DMS53 (cell line): ENCODE measurements at regions not wholly inside any gene's neighbourhood (a gene's known extent, or its start where the extent isn't known, plus 50 kb on each side); places are given as distances from the start of the nearest gene placed in this dataset.

Experiments
- DNase-seq: peaks from one replicate; lab custom pipeline; 2025; lab: John Stamatoyannopoulos, UW

- DNase-seq: no peak
These were observed 469.6 kb upstream of the FZD8 start for GRCh38 chr10:36111676-36112075.

- DNase-seq: no peak
These were observed 468.0 kb upstream of the FZD8 start for GRCh38 chr10:36110097-36110496.

GRCh38 chr10:36109399-36110023 lies 467.4 kb upstream of the FZD8 start:
- DNase-seq: no peak

- no peak for DNase-seq
These were observed 455.6 kb upstream of the FZD8 start for GRCh38 chr10:36097696-36098095.

- no peak for DNase-seq
These were observed 454.5 kb upstream of the FZD8 start for GRCh38 chr10:36096576-36096975.

GRCh38 chr10:36094096-36094495 lies 452.0 kb upstream of the FZD8 start:
- DNase-seq: no peak

GRCh38 chr10:36092116-36092515 lies 450.0 kb upstream of the FZD8 start:
- DNase-seq: no peak

GRCh38 chr10:36091007-36091406 lies 448.9 kb upstream of the FZD8 start:
- DNase-seq: no peak

GRCh38 chr10:36089790-36090440 lies 447.8 kb upstream of the FZD8 start:
- no peak for DNase-seq

GRCh38 chr10:36087006-36088005 lies 445.2 kb upstream of the FZD8 start:
- no peak for DNase-seq

- no peak for DNase-seq
These were observed 433.1 kb upstream of the FZD8 start for GRCh38 chr10:36075196-36075595.

- DNase-seq: no peak
These were observed 431.8 kb upstream of the FZD8 start for GRCh38 chr10:36073796-36074345.

GRCh38 chr10:36068542-36068941 lies 426.4 kb upstream of the FZD8 start:
- DNase-seq: no peak

GRCh38 chr10:36067748-36068147 lies 425.7 kb upstream of the FZD8 start:
- no peak for DNase-seq

GRCh38 chr10:36066850-36067249 lies 424.8 kb upstream of the FZD8 start:
- no peak for DNase-seq

GRCh38 chr10:36066102-36066501 lies 424.0 kb upstream of the FZD8 start:
- DNase-seq: no peak

- DNase-seq: no peak
These were observed 421.3 kb upstream of the FZD8 start for GRCh38 chr10:36063396-36063795.

GRCh38 chr10:36057731-36058130 lies 415.6 kb upstream of the FZD8 start:
- no peak for DNase-seq

- no peak for DNase-seq
These were observed 415.1 kb upstream of the FZD8 start for GRCh38 chr10:36057180-36057579.

GRCh38 chr10:36053775-36054174 lies 411.7 kb upstream of the FZD8 start:
- no peak for DNase-seq

- DNase-seq: no peak
These were observed 411.2 kb upstream of the FZD8 start for GRCh38 chr10:36053271-36053670.

GRCh38 chr10:36051500-36051991 lies 409.4 kb upstream of the FZD8 start:
- DNase-seq: no peak
